ENCODE measurements at regions not wholly inside any gene's neighbourhood (a gene's known extent, or its start where the extent isn't known, plus 50 kb on each side); places are given as distances from the start of the nearest gene placed in this dataset.

DNA sequence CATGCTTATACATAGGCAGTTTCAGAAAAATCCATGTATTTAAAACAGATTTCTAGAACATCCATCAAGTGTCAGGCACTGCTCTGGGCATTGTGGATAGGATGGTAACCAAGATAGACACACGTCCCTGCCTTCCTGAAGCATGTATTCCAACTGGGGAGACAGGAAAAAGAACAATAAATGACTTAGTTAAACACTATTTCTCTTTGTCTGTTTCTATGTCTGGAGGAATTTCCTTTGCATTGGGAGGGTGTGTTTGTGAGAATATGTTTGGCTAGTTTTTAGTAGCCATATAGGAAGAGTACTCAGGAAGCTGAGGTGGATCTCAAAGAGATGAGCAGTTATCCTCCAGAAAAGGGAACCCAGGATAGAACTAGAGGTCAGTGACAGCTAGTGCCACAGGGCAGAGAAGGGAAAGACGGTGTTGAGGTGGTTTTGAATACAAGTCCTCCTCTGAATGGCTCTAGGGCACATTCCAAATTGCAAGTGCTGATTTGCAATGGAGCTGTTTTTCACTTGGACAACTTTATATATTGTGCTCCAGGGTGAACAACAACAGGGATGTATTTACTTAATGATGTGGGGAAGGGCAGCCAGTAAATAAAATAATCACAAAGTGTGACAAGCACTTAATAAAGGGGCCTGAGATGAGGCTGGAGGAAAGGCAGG lies 144.7 kb upstream of the SHB start:
- TF ChIP-seq, protein P1, sequence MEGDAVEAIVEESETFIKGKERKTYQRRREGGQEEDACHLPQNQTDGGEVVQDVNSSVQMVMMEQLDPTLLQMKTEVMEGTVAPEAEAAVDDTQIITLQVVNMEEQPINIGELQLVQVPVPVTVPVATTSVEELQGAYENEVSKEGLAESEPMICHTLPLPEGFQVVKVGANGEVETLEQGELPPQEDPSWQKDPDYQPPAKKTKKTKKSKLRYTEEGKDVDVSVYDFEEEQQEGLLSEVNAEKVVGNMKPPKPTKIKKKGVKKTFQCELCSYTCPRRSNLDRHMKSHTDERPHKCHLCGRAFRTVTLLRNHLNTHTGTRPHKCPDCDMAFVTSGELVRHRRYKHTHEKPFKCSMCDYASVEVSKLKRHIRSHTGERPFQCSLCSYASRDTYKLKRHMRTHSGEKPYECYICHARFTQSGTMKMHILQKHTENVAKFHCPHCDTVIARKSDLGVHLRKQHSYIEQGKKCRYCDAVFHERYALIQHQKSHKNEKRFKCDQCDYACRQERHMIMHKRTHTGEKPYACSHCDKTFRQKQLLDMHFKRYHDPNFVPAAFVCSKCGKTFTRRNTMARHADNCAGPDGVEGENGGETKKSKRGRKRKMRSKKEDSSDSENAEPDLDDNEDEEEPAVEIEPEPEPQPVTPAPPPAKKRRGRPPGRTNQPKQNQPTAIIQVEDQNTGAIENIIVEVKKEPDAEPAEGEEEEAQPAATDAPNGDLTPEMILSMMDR (conservative IDR thresholded peaks at IDR 0.05; ENCODE audit: low read depth, low read length) = no peak
- TF ChIP-seq EZH2 (IDR thresholded peaks at IDR 0.05; ENCODE audit: low read length, unreplicated experiment) = no peak

Measured in PC-3 (cell line).